Keratinocyte (primary cell): ENCODE measurements at regions not wholly inside any gene's neighbourhood (a gene's known extent, or its start where the extent isn't known, plus 50 kb on each side); places are given as distances from the start of the nearest gene placed in this dataset.

ENCODE experiments used
- DNase-seq: peaks from one replicate; pipeline ENCODE4 v3.0.0-alpha.2; 2011; ENCODE audit warnings: low read depth, missing footprints, low spot score
- FAIRE-seq: peaks from 2 replicates; lab custom pipeline; 2011; peaks lifted over from hg19 to GRCh38; lab: Jason Lieb, UNC
- H2AFZ ChIP-seq: 2 replicates; pipeline ENCODE4 v1.6.0; 2012; ENCODE audit warnings: low read length, control low read depth, inconsistent platforms; ENCODE audit not compliant: control insufficient read depth
- H3K27ac ChIP-seq: 2 replicates; pipeline ENCODE4 v1.5.1; 2011; ENCODE audit warnings: low read length; ENCODE audit not compliant: control insufficient read depth, insufficient read depth
- H3K27me3 ChIP-seq: 3 replicates; pipeline ENCODE4 v1.6.0; 2011; ENCODE audit warnings: low read length; ENCODE audit not compliant: control insufficient read depth, insufficient read depth; ENCODE audit errors: extremely low read depth
- H3K36me3 ChIP-seq, 2 experiments: 2 replicates in 1 of 2; 3 replicates in 1 of 2; pipeline ENCODE4 v1.5.1; 2011; ENCODE audit warnings: low read length in 2 of 2, mild to moderate bottlenecking in 1 of 2; ENCODE audit not compliant: control insufficient read depth in 2 of 2, insufficient read depth in 2 of 2; ENCODE audit errors: extremely low read depth in 1 of 2
- H3K4me1 ChIP-seq: 3 replicates; pipeline ENCODE4 v1.5.1; 2011; ENCODE audit warnings: low read length; ENCODE audit not compliant: control insufficient read depth, insufficient read depth; ENCODE audit errors: extremely low read depth
- H3K4me2 ChIP-seq: 3 replicates; pipeline ENCODE4 v1.6.0; 2011; ENCODE audit warnings: low read depth, low read length; ENCODE audit not compliant: control insufficient read depth, insufficient read depth; ENCODE audit errors: extremely low read depth
- H3K4me3 ChIP-seq, 3 experiments: fragments of 200-600 bp in 1 of 3; sonication (generic) in 1 of 3; 2 replicates in 2 of 3; 3 replicates in 1 of 3; pipeline ENCODE4 v1.5.1; 2011 to 2016; ENCODE audit warnings: low read length in 3 of 3, mild to moderate bottlenecking in 3 of 3, control low read depth in 2 of 3, inconsistent platforms in 1 of 3, low read depth in 1 of 3, mixed read lengths in 1 of 3, mixed run types in 1 of 3, moderate library complexity in 1 of 3; ENCODE audit not compliant: control insufficient read depth in 2 of 3, insufficient read depth in 2 of 3; ENCODE audit errors: extremely low read depth in 1 of 3
- H3K79me2 ChIP-seq: 2 replicates; pipeline ENCODE4 v1.6.0; 2012; ENCODE audit warnings: low read length; ENCODE audit not compliant: control insufficient read depth, insufficient read depth
- H3K9ac ChIP-seq: 3 replicates; pipeline ENCODE4 v1.6.0; 2011; ENCODE audit warnings: low read length; ENCODE audit not compliant: control insufficient read depth, insufficient read depth; ENCODE audit errors: extremely low read depth
- H3K9me1 ChIP-seq: 3 replicates; pipeline ENCODE4 v1.6.0; 2011; ENCODE audit warnings: low read length; ENCODE audit not compliant: control insufficient read depth, insufficient read depth; ENCODE audit errors: extremely low read depth
- H3K9me3 ChIP-seq: 2 replicates; pipeline ENCODE4 v1.5.1; 2012; ENCODE audit warnings: low read depth, low read length; ENCODE audit not compliant: control insufficient read depth
- H4K20me1 ChIP-seq: 3 replicates; pipeline ENCODE4 v1.6.0; 2011; ENCODE audit warnings: low read length; ENCODE audit not compliant: control insufficient read depth, insufficient read depth; ENCODE audit errors: extremely low read depth
- EZH2 ChIP-seq: IDR thresholded peaks from one replicate; pipeline ENCODE4 v1.6.1; 2012; ENCODE audit warnings: inconsistent platforms, mild to moderate bottlenecking, low read length, moderate library complexity
- dilution Hi-C: fragments of 300-500 bp; cut with MboI; formaldehyde crosslinking; loops from one replicate; pipeline ENCODE4 v1.7.0; 2020; ENCODE audit warnings: low sequenced_read_pairs; ENCODE audit not compliant: extremely low pct_ligation_motif_present
- TF ChIP-seq, protein P1 (sequence below), 3 experiments: IDR thresholded peaks in 1 of 3; conservative IDR thresholded peaks in 1 of 3; optimal IDR thresholded peaks in 1 of 3; 2 replicates in 2 of 3; 3 replicates in 1 of 3; pipeline versions ENCODE3 to v1.5.1; 2011; ENCODE audit warnings: low read length in 3 of 3, mild to moderate bottlenecking in 3 of 3, moderate library complexity in 2 of 3, control low read depth in 1 of 3, inconsistent platforms in 1 of 3; ENCODE audit not compliant: insufficient read depth in 2 of 3; ENCODE audit errors: extremely low read depth in 1 of 3

DNA sequence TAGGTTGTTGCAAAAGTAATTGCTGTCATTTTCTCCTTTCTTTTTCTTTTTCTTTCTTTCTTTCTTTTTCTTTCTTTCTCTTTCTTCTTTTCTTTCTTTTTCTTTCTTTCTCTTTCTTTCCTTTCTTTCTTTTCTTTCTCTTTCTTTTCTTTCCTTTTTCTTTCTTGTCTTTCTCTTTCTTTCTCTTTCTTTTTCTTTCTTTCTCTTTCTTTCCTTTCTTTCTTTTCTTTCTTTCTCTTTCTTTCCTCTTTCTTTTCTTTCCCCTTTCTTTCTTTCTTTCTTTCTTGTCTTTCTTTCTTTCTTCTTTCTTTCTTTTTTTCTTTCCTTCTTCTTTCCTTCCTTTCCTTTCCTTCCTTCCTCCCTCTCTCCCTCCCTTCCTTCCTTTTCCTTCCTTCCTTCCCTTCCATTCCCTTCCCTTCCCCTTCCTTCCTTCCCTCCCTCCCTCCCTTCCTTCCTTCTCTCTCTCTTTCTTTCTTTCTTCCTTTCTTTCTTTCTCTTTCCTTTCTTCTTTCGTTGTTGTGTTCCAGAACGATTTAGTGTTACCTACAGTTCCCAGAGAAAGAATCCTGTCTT is 178.9 kb downstream of the RPIA start:
- Histone ChIP-seq H3K27ac (no peak overlapping the region), H3K9me3 (no peaks in the 10 kb centered on the region), H3K36me3 (no peaks in the 10 kb centered on the region), H3K9me1 (no peaks in the 10 kb centered on the region), H3K4me3 (no peak overlapping the region), H3K27me3 (no peaks in the 10 kb centered on the region), H3K79me2 (no peaks in the 10 kb centered on the region), H2AFZ (no peak overlapping the region), H3K4me1 (no peaks in the 10 kb centered on the region), H3K9ac (no peak overlapping the region), H3K4me2 (no peak overlapping the region), H4K20me1 (no peaks in the 10 kb centered on the region)
- FAIRE-seq: no peak
- TF ChIP-seq EZH2: no peak
- TF ChIP-seq, protein P1, sequence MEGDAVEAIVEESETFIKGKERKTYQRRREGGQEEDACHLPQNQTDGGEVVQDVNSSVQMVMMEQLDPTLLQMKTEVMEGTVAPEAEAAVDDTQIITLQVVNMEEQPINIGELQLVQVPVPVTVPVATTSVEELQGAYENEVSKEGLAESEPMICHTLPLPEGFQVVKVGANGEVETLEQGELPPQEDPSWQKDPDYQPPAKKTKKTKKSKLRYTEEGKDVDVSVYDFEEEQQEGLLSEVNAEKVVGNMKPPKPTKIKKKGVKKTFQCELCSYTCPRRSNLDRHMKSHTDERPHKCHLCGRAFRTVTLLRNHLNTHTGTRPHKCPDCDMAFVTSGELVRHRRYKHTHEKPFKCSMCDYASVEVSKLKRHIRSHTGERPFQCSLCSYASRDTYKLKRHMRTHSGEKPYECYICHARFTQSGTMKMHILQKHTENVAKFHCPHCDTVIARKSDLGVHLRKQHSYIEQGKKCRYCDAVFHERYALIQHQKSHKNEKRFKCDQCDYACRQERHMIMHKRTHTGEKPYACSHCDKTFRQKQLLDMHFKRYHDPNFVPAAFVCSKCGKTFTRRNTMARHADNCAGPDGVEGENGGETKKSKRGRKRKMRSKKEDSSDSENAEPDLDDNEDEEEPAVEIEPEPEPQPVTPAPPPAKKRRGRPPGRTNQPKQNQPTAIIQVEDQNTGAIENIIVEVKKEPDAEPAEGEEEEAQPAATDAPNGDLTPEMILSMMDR (optimal IDR thresholded peaks at IDR 0.05 in 1 of 3, IDR thresholded peaks at IDR 0.05 in 1 of 3, conservative IDR thresholded peaks at IDR 0.05 in 1 of 3; ENCODE audit: extremely low read depth in 1 of 3, insufficient read depth in 2 of 3, low read length in 3 of 3): no peak
- DNase-seq: no peak
- dilution Hi-C loops: no loop called here

DNA sequence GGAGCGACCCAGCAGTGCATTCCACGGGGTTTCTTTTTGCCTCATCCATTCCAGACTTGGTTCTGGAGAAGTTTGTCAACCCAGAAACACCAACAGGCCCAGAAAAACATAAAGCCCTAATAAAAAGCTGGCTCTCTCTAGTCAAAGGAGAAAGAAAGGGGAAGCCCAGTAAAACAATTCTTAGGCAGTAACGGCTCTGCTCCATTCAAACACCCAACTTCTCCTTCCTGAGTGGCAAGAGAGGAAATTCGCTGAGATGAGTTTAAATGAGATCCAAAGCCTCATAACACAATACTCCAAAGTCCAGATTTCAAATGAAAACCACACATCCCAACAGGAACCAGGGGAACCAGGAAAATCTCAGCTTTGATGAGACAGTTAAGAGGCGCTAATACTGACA is 179.9 kb downstream of the RPIA start:
- TF ChIP-seq EZH2: no peak
- TF ChIP-seq, protein P1 (optimal IDR thresholded peaks at IDR 0.05 in 1 of 3, IDR thresholded peaks at IDR 0.05 in 1 of 3, conservative IDR thresholded peaks at IDR 0.05 in 1 of 3; ENCODE audit: extremely low read depth in 1 of 3, insufficient read depth in 2 of 3, low read length in 3 of 3): no peak
- dilution Hi-C loops: no loop called here

More for the DNA sequence above, 179.9 kb downstream of the RPIA start:
- no peak overlapping the region for H3K27ac ChIP-seq
- no peaks in the 10 kb centered on the region for H3K36me3 ChIP-seq
- H4K20me1 ChIP-seq: no peaks in the 10 kb centered on the region
- H3K4me1 ChIP-seq: no peaks in the 10 kb centered on the region
- no peaks in the 10 kb centered on the region for H3K9me1 ChIP-seq
- no peaks in the 10 kb centered on the region for H3K79me2 ChIP-seq
- no peak for DNase-seq
- FAIRE-seq: no peak
- H3K4me3 ChIP-seq: no peak overlapping the region
- no peak overlapping the region for H3K4me2 ChIP-seq
- no peak overlapping the region for H3K9ac ChIP-seq
- no peaks in the 10 kb centered on the region for H3K9me3 ChIP-seq
- no peaks in the 10 kb centered on the region for H3K27me3 ChIP-seq
- H2AFZ ChIP-seq: no peak overlapping the region
